ENCODE measurements at regions not wholly inside any gene's neighbourhood (a gene's known extent, or its start where the extent isn't known, plus 50 kb on each side); places are given as distances from the start of the nearest gene placed in this dataset.

- DNase-seq = no peak
Measured at GRCh38 chr11:45048870-45049691, 97.4 kb upstream of the PRDM11 start.

GRCh38 chr11:45050111-45050510 lies 96.3 kb upstream of the PRDM11 start:
- Histone ChIP-seq H3K4me3 (no peak overlapping the region), H3K27me3 (no peaks in the 10 kb centered on the region), H3K36me3 (no peaks in the 10 kb centered on the region), H3K4me1 (peaks cover 0 to 5% (median 0%) of the 10 kb centered on the region in 4 donors), H3K27ac (no peak overlapping the region), H3K9me3 (no peaks in the 10 kb centered on the region)
- TF ChIP-seq POLR2A (IDR thresholded peaks at IDR 0.05) = no peak
- no peak for TF ChIP-seq CTCF (IDR thresholded peaks at IDR 0.05)
- no peak for TF ChIP-seq POLR2AphosphoS5 (IDR thresholded peaks at IDR 0.05)
- TF ChIP-seq EP300 (IDR thresholded peaks at IDR 0.05; ENCODE audit: low read depth) = no peak
- 84 to 96% methylated on average over 7 of the region's 7 CpGs for WGBS, 2 donors (ENCODE audit: low coverage in 1 of 2)
- in situ Hi-C loops (cut with MboI; ENCODE audit: low pct_ligation_motif_present in 1 of 4, low pct_unique_long_range_greater_than_20kb in 1 of 4, low sequenced_read_pairs in 3 of 4) (no loop called here), intact Hi-C loops (cut with DNase I; ENCODE audit: low total_unique reads) (no loop called here)
- DNase-seq = no peak

More at GRCh38 chr11:45048870-45049691, 97.4 kb upstream of the PRDM11 start:
- no peaks in the 10 kb centered on the region for H3K9me3 ChIP-seq
- no peak overlapping the region for H3K27ac ChIP-seq
- in situ Hi-C loops (cut with MboI; ENCODE audit: low pct_ligation_motif_present in 1 of 4, low pct_unique_long_range_greater_than_20kb in 1 of 4, low sequenced_read_pairs in 3 of 4) (no loop called here), intact Hi-C loops (cut with DNase I; ENCODE audit: low total_unique reads) (no loop called here)
- H3K27me3 ChIP-seq = no peaks in the 10 kb centered on the region
- 75 to 79% methylated on average over 6 to 22 of the region's 22 CpGs for WGBS, 2 donors (ENCODE audit: low coverage in 1 of 2)
- TF ChIP-seq EP300 (IDR thresholded peaks at IDR 0.05; ENCODE audit: low read depth) (no peak), POLR2A (IDR thresholded peaks at IDR 0.05) (no peak), CTCF (IDR thresholded peaks at IDR 0.05) (no peak), POLR2AphosphoS5 (IDR thresholded peaks at IDR 0.05) (no peak)
- peaks cover 0 to 5% (median 0%) of the 10 kb centered on the region in 4 donors for H3K4me1 ChIP-seq
- H3K4me3 ChIP-seq = no peak overlapping the region
- no peaks in the 10 kb centered on the region for H3K36me3 ChIP-seq

GRCh38 chr11:45051621-45052020 lies 94.8 kb upstream of the PRDM11 start:
- Histone ChIP-seq H3K4me3 (no peak overlapping the region), H3K27ac (no peak overlapping the region), H3K9me3 (no peaks in the 10 kb centered on the region), H3K27me3 (no peaks in the 10 kb centered on the region), H3K36me3 (no peaks in the 10 kb centered on the region), H3K4me1 (no peaks in the 10 kb centered on the region)
- TF ChIP-seq CTCF (IDR thresholded peaks at IDR 0.05) = no peak
- no peak for TF ChIP-seq POLR2A (IDR thresholded peaks at IDR 0.05)
- TF ChIP-seq POLR2AphosphoS5 (IDR thresholded peaks at IDR 0.05) = no peak
- TF ChIP-seq EP300 (IDR thresholded peaks at IDR 0.05; ENCODE audit: low read depth) = no peak
- intact Hi-C loops (cut with DNase I; ENCODE audit: low total_unique reads) (no loop called here), in situ Hi-C loops (cut with MboI; ENCODE audit: low pct_ligation_motif_present in 1 of 4, low pct_unique_long_range_greater_than_20kb in 1 of 4, low sequenced_read_pairs in 3 of 4) (no loop called here)
- no peak for DNase-seq
- 84% methylated on average over 4 of the region's 4 CpGs; no CpG with 5 or more reads in 1 of the 2 donors for WGBS, 2 donors (ENCODE audit: low coverage in 1 of 2)

- in situ Hi-C loops (cut with MboI; ENCODE audit: low pct_ligation_motif_present in 1 of 4, low pct_unique_long_range_greater_than_20kb in 1 of 4, low sequenced_read_pairs in 3 of 4) = no loop called here
- intact Hi-C loops (cut with DNase I; ENCODE audit: low total_unique reads) = no loop called here
- TF ChIP-seq POLR2AphosphoS5 (IDR thresholded peaks at IDR 0.05) (no peak), EP300 (IDR thresholded peaks at IDR 0.05; ENCODE audit: low read depth) (no peak), POLR2A (IDR thresholded peaks at IDR 0.05) (no peak), CTCF (IDR thresholded peaks at IDR 0.05) (no peak)
- Histone ChIP-seq H3K4me1 (no peaks in the 10 kb centered on the region), H3K9me3 (no peaks in the 10 kb centered on the region), H3K27me3 (no peaks in the 10 kb centered on the region), H3K27ac (no peak overlapping the region), H3K36me3 (no peaks in the 10 kb centered on the region), H3K4me3 (no peak overlapping the region)
- no peak for DNase-seq
- WGBS, 2 donors (ENCODE audit: low coverage in 1 of 2) = 55 to 70% methylated on average over 2 to 6 of the region's 6 CpGs
Measured at GRCh38 chr11:45052361-45052760, 94.1 kb upstream of the PRDM11 start.
